Small intestine (tissue), 7 donors: ENCODE measurements at regions not wholly inside any gene's neighbourhood (a gene's known extent, or its start where the extent isn't known, plus 50 kb on each side); places are given as distances from the start of the nearest gene placed in this dataset.
"Not testable (repeated sequence)": the region's sequence is repeated elsewhere in the genome, so short reads cannot be mapped to it uniquely, and the experiment has no call there.

ENCODE experiments used
- DNase-seq, 2 donors: peaks; one replicate each; pipeline versions ENCODE4 v3.0.0 to v3.0.0-alpha.2; 2013
- FAIRE-seq: peaks from 2 replicates; lab custom pipeline; 2012; peaks lifted over from hg19 to GRCh38; lab: Jason Lieb, UNC
- H3K27ac ChIP-seq, 3 donors: one replicate each; pipeline ENCODE4 v1.5.1; 2013; ENCODE audit warnings: low read length in 2 of 3, mild to moderate bottlenecking in 2 of 3, control low read depth in 1 of 3, inconsistent platforms in 1 of 3, low read depth in 1 of 3, moderate library complexity in 1 of 3
- H3K27me3 ChIP-seq, 3 donors: one replicate each; pipeline ENCODE4 v1.6.1; 2013; ENCODE audit warnings: low read length in 3 of 3, inconsistent platforms in 1 of 3; ENCODE audit not compliant: control insufficient read depth in 3 of 3, insufficient read depth in 3 of 3
- H3K36me3 ChIP-seq, 3 donors: one replicate each; pipeline ENCODE4 v1.6.1; 2013; ENCODE audit warnings: low read length in 3 of 3, inconsistent platforms in 1 of 3, low read depth in 1 of 3, mild to moderate bottlenecking in 1 of 3, moderate library complexity in 1 of 3; ENCODE audit not compliant: control insufficient read depth in 3 of 3, insufficient read depth in 2 of 3
- H3K4me1 ChIP-seq, 3 donors: one replicate each; pipeline ENCODE4 v1.6.1; 2013; ENCODE audit warnings: low read length in 2 of 3, inconsistent platforms in 1 of 3, low read depth in 1 of 3, mild to moderate bottlenecking in 1 of 3, moderate library complexity in 1 of 3; ENCODE audit not compliant: control insufficient read depth in 3 of 3, insufficient read depth in 2 of 3
- H3K4me3 ChIP-seq, 3 donors: one replicate each; pipeline ENCODE4 v1.5.1; 2013; ENCODE audit warnings: low read length in 3 of 3, control low read depth in 1 of 3, inconsistent platforms in 1 of 3, low read depth in 1 of 3, mild to moderate bottlenecking in 1 of 3, moderate library complexity in 1 of 3
- H3K9me3 ChIP-seq, 2 donors: one replicate each; pipeline ENCODE4 v1.6.1; 2013; ENCODE audit warnings: low read depth in 1 of 2, low read length in 1 of 2; ENCODE audit not compliant: control insufficient read depth in 2 of 2, insufficient read depth in 1 of 2
- WGBS, 3 donors: extraction: QIAGEN DNeasy Blood & Tissue Kit; methylation state at CpG; one replicate each; pipeline ENCODE4 v1.1.7; 2013; 5-methylcytosine and 5-hydroxymethylcytosine counted together
- donor health status: healthy with polysubstance abuse.
- donor health status: control.
- donor health status: control.
- donor health status: Bipolar disorder and iron deficiency.
- donor health status: healthy.

DNA sequence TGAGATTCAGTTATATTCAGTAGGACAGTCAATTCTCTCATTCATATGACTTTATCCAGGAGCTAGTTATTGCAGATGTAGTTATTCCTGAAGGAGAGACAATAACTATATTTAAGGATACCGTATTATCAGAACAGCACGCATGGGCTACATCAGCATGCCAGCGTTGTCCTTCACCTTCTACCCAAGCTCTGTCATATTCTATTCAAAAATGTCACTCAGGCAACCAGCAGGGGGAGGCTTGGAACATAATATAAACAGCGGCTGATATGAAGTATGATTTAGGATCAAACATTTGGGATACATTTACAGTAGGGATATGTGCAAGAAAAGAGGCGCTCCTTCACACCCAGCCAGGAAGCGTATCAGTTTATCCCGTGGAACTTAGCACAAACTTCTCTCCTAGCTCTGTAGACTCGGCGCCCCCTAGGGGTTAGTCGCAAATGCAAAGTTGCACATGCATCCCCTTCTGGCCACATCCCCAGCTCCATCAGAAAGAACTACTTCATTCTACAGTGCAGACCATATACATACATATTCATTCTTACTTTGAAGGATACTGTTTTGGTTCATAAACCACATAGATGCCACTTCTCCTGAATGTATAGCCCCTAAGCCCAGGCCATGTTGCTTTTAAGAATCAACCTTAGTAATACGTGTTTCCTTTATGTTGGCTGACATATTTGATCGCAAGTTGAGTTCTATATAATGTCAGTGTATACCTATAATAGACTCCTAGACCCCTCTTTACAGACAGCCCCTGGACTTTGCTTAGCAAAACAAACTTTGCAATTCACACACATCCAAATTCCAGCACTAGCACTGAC lies 759.4 kb downstream of the ADCYAP1 start:
- H3K4me1 ChIP-seq: no peaks in the 10 kb centered on the region
- H3K4me3 ChIP-seq: no peak overlapping the region
- DNase-seq: peak; percentile 11 to 25
- H3K27me3 ChIP-seq: no peaks in the 10 kb centered on the region
- no peaks in the 10 kb centered on the region for H3K9me3 ChIP-seq
- H3K27ac ChIP-seq: no peak overlapping the region
- WGBS, 3 donors: 47 to 55% (median 48%) methylated on average over 12 of the region's 12 CpGs
- FAIRE-seq: no peak
- no peaks in the 10 kb centered on the region for H3K36me3 ChIP-seq

- no peak for DNase-seq
- WGBS, 3 donors: 34 to 52% (median 34%) methylated on average over 1 of the region's 1 CpG
- no peak for FAIRE-seq
- H3K27me3 ChIP-seq: no peaks in the 10 kb centered on the region
- no peak overlapping the region for H3K4me3 ChIP-seq
- no peaks in the 10 kb centered on the region for H3K36me3 ChIP-seq
- H3K27ac ChIP-seq: no peak overlapping the region
- no peaks in the 10 kb centered on the region for H3K9me3 ChIP-seq
- no peaks in the 10 kb centered on the region for H3K4me1 ChIP-seq
Observed at GRCh38 chr18:1665079-1665478, 760.4 kb downstream of the ADCYAP1 start.

DNA sequence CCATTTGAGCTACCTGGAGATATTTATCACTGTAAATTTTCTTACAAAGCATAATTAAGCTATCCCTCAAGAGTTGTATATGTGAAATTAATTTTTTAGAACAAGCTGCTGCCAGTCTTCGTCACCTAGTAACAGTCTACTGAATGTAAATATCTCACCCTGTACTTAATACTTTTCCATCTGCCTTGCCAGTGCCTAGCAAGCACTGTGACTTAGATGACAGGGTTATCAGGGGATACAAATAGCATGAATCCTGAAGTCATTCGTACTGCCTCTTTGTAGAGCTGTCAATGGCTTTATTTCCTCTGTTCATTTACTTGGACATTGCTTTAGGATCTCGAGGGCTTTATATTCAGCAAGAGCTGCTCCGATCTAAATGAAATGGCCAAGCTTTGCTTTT lies 763.6 kb downstream of the ADCYAP1 start:
- Histone ChIP-seq H3K4me1 (no peaks in the 10 kb centered on the region), H3K27me3 (no peaks in the 10 kb centered on the region), H3K9me3 (no peaks in the 10 kb centered on the region), H3K27ac (no peak overlapping the region), H3K36me3 (no peaks in the 10 kb centered on the region), H3K4me3 (no peak overlapping the region)
- DNase-seq (no peak), FAIRE-seq (no peak)
- WGBS, 3 donors: 52 to 58% (median 53%) methylated on average over 4 of the region's 4 CpGs

DNA sequence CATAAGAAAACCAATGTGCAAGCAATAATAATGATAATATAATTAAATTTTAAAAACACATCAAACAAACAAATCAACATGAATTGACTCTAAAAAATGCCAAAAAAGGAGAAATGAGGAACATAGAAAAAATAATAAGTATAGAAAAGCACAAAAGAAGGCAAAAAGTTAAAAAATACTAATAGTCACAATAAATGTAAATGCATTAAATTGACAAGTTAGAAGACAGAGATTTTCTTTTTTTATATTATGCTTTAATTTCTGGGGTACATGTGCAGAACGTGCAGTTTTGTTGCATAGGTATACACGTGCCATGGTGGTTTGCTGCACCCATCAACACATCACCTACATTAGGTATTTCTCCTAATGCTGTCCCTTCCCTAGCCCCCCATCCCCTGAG lies 767.0 kb downstream of the ADCYAP1 start:
- H3K4me3 ChIP-seq, H3K4me1 ChIP-seq, H3K27me3 ChIP-seq, H3K9me3 ChIP-seq, H3K27ac ChIP-seq, H3K36me3 ChIP-seq, FAIRE-seq, DNase-seq: not testable (repeated sequence)
- WGBS, 3 donors: 87 to 94% (median 91%) methylated on average over 2 of the region's 2 CpGs

DNA sequence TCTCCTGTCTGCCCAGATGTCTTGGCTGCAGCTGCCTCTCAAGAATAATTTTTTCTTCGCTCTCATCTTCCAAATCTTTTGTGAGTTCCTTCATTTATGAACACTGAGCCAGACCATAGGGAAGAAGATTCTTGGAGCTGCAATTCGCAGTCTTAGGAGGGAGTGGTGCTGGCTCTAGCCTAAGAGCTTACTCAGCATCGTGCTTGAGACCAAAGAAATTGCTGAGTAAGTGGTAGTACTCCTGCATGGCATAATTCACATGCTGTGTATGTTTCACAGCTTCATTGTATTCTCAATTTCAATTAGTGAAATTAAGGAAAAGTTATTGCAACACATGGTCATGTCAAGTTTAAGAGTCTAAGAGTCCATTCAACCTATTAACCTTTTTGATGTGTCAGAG lies 771.7 kb downstream of the ADCYAP1 start:
- 77 to 82% (median 82%) methylated on average over 3 of the region's 3 CpGs for WGBS, 3 donors

DNA sequence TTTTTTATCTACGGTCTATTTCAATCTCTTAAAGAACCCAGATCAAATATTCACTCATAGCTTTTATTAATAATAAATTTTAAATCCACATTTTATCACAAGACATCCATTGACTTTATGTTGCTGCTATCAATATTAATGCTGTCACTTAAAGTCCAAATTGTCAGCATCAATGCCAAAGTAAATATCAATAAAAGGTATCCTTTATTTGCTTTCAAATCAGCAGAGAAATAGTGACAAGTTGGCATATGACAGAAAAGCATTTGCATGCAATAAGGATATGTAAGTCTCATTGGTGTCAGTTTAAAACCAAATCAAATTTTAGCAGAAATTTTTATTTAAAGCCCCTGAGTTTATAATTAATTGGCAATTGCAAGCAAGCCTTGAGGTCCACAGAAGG lies 775.4 kb downstream of the ADCYAP1 start:
- DNase-seq: no peak
- Histone ChIP-seq H3K4me3 (no peak overlapping the region), H3K9me3 (no peaks in the 10 kb centered on the region), H3K36me3 (no peaks in the 10 kb centered on the region), H3K27ac (no peak overlapping the region), H3K4me1 (no peaks in the 10 kb centered on the region), H3K27me3 (no peaks in the 10 kb centered on the region)
- WGBS, 3 donors: 69 to 80% (median 75%) methylated on average over 1 of the region's 1 CpG
- no peak for FAIRE-seq

More for the DNA sequence above, 771.7 kb downstream of the ADCYAP1 start:
- FAIRE-seq: no peak
- Histone ChIP-seq H3K27ac (no peak overlapping the region), H3K27me3 (no peaks in the 10 kb centered on the region), H3K4me1 (no peaks in the 10 kb centered on the region), H3K4me3 (no peak overlapping the region), H3K36me3 (no peaks in the 10 kb centered on the region), H3K9me3 (no peaks in the 10 kb centered on the region)
- DNase-seq: no peak

GRCh38 chr18:1691863-1692262 lies 787.2 kb downstream of the ADCYAP1 start:
- Histone ChIP-seq H3K36me3 (no peaks in the 10 kb centered on the region), H3K4me1 (no peaks in the 10 kb centered on the region), H3K4me3 (no peak overlapping the region), H3K9me3 (peaks cover 0 to 5% of the 10 kb centered on the region in 2 donors), H3K27ac (no peak overlapping the region), H3K27me3 (no peaks in the 10 kb centered on the region)
- WGBS, 3 donors: 54 to 69% (median 69%) methylated on average over 2 of the region's 2 CpGs
- DNase-seq (no peak), FAIRE-seq (no peak)

DNA sequence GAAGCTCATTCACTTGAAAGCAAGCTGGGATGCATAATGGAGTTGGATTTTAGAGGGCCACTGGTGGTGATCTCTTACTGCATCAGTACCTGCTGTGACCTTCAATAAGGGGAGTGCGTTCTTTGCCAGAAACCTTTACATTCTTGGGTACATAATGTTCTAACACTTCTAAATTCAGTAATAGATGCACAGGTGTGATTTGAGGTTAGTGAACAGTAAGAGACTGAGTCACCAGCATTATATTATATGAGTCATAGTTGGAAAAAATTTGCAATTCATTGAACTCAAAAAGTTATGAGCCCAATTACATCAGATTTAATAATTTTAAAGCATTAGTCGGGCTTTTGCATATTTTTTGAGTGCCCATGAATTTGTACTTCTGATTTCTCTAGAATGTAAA lies 803.3 kb downstream of the ADCYAP1 start:
- no peaks in the 10 kb centered on the region for H3K9me3 ChIP-seq
- DNase-seq (no peak), FAIRE-seq (no peak)
- 69 to 80% (median 73%) methylated on average over 2 of the region's 2 CpGs for WGBS, 3 donors
- no peaks in the 10 kb centered on the region for H3K36me3 ChIP-seq
- no peaks in the 10 kb centered on the region for H3K27me3 ChIP-seq
- H3K4me1 ChIP-seq: no peaks in the 10 kb centered on the region
- no peak overlapping the region for H3K4me3 ChIP-seq
- H3K27ac ChIP-seq: no peak overlapping the region

- DNase-seq (no peak), FAIRE-seq (no peak)
- H3K27me3 ChIP-seq: no peaks in the 10 kb centered on the region
- H3K4me1 ChIP-seq: no peaks in the 10 kb centered on the region
- no peak overlapping the region for H3K4me3 ChIP-seq
- no peaks in the 10 kb centered on the region for H3K36me3 ChIP-seq
- H3K27ac ChIP-seq: no peak overlapping the region
- 67 to 70% (median 67%) methylated on average over 3 of the region's 3 CpGs for WGBS, 3 donors
- no peaks in the 10 kb centered on the region for H3K9me3 ChIP-seq
Observed at GRCh38 chr18:1710114-1710513, 805.4 kb downstream of the ADCYAP1 start.
